Kidney epithelial cell (primary cell): ENCODE measurements at regions not wholly inside any gene's neighbourhood (a gene's known extent, or its start where the extent isn't known, plus 50 kb on each side); places are given as distances from the start of the nearest gene placed in this dataset.

Source experiments
- DNase-seq: peaks from one replicate; pipeline ENCODE4 v3.0.0-alpha.2; 2010; ENCODE audit warnings: low read depth
- H3K27me3 ChIP-seq: 2 replicates; pipeline ENCODE4 v1.6.0; 2011; ENCODE audit warnings: low read length; ENCODE audit not compliant: control insufficient read depth, insufficient read depth
- H3K36me3 ChIP-seq: 2 replicates; pipeline ENCODE4 v1.5.1; 2011; ENCODE audit warnings: low read length; ENCODE audit not compliant: control insufficient read depth, insufficient read depth
- H3K4me3 ChIP-seq: 2 replicates; pipeline ENCODE4 v1.5.1; 2011; ENCODE audit warnings: low read depth, mild to moderate bottlenecking, control low read depth, low read length
- TF ChIP-seq, protein P1 (sequence below): IDR thresholded peaks from 2 replicates; pipeline ENCODE4 v1.5.1; 2011; ENCODE audit warnings: mild to moderate bottlenecking, moderate library complexity, low read length, control low read depth, inconsistent platforms; ENCODE audit not compliant: insufficient read depth, poor library complexity, severe bottlenecking

DNA sequence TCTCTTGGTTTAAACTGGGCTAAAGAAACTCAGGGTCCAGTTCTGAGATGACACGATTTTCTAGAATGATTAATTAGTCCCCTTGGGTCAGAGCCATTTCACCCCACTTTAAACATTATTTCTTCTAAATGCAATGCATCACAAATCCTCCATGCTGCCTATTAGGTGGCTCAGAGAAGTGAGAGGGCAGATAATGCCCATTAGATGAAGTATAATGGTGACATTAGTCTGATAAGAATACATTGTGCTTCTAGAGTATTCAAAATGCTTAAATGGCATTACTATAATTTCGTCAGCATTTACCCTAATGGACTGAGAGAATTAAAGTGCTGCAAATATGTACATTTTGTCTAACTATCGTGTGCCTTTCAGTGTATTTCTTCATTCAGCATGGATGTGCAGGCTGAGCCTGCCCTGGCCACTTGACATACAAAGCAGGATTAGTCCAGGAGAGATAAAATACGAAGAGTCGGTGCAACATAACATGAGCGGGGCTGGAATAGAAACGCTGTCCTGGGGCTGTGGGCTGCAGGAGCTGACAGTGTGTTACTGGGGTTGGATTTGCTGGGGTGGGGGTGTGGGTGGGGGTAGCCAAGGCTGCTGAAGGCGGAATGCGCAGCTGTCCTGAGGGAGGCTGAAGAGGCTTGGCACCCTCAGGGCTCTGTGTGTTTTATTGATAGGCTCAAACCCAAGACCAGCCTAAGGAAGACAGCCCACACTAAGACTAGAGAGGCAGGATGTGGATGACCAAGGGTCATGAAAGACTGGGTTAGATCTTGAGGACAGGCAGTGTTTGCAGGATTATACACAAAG is 52.8 kb upstream of the KLF6 start:
- TF ChIP-seq, protein P1, sequence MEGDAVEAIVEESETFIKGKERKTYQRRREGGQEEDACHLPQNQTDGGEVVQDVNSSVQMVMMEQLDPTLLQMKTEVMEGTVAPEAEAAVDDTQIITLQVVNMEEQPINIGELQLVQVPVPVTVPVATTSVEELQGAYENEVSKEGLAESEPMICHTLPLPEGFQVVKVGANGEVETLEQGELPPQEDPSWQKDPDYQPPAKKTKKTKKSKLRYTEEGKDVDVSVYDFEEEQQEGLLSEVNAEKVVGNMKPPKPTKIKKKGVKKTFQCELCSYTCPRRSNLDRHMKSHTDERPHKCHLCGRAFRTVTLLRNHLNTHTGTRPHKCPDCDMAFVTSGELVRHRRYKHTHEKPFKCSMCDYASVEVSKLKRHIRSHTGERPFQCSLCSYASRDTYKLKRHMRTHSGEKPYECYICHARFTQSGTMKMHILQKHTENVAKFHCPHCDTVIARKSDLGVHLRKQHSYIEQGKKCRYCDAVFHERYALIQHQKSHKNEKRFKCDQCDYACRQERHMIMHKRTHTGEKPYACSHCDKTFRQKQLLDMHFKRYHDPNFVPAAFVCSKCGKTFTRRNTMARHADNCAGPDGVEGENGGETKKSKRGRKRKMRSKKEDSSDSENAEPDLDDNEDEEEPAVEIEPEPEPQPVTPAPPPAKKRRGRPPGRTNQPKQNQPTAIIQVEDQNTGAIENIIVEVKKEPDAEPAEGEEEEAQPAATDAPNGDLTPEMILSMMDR, result no peak
- DNase-seq, result no peak
- no peaks in the 10 kb centered on the region for H3K36me3 ChIP-seq
- H3K4me3 ChIP-seq, result no peak overlapping the region
- H3K27me3 ChIP-seq, result no peaks in the 10 kb centered on the region

DNA sequence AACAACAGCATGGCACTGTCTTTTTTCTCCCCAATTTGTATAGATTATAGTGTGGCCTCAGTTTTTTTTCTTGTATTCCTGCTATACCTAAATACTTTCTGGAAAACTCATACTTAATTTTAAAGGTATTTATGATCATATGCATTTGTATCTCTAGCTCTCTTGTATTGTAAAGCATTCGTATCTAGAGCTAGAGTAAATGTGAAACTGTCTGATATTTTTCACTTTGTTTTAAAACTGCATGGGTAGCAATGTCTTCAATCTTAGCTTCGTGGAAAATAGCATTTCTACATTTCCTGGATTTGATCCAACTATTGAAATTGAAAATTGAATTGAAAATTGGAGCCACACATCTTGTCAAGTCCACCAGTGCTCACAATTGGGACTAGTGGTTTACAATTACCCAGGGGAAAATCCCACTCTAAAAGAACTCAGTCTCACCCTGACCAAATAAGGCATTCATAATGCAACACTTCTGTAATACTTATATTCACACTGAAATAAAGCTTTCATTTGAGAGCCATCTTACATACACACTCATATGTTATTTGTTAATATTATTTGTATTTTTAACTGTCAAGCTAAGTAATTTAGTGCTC is 51.3 kb upstream of the KLF6 start:
- no peaks in the 10 kb centered on the region for H3K36me3 ChIP-seq
- DNase-seq, result no peak
- H3K27me3 ChIP-seq, result no peaks in the 10 kb centered on the region
- no peak overlapping the region for H3K4me3 ChIP-seq
- TF ChIP-seq, protein P1, result no peak

DNA sequence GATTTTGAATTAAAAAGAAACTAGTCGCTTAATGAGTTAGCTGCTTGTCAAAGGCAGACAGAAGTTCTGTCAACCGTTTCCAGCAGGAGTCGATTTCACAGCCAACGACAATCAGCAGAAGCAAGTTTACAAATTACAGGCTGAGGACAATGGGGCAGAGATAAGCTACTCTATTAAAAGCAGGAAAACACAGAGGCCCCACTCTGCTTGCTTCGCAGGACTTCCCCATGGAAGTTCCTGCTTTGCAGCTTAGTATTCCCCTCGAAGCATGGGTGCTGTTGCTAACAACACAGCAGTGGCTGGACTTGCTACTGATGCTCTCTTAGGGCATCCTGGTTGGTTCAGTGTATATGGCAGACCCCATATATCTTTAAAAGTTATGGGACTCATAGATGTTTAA is 50.8 kb upstream of the KLF6 start:
- H3K27me3 ChIP-seq, result no peaks in the 10 kb centered on the region
- DNase-seq, result no peak
- no peaks in the 10 kb centered on the region for H3K36me3 ChIP-seq
- no peak overlapping the region for H3K4me3 ChIP-seq
- TF ChIP-seq, protein P1, result no peak

DNA sequence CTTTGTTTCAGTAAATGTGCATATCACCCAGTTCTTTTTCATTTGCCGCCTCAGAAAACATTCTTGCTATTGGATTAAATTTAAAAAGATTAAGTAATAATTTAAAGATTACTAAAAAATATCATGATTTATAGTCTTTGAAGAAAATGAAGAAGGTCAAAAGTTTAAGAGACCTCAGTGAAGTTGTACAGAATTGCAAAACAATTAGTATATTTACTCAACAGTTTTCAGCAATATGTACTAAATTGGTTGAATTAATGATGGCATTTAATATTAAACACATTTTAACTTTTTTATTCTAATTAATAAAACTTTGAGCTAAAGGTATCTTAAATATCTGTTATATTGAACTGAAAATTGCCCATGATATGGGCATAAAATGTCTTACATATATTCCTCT is 49.9 kb upstream of the KLF6 start:
- TF ChIP-seq, protein P1, result no peak
- H3K27me3 ChIP-seq, result no peaks in the 10 kb centered on the region

More for the DNA sequence above, 49.9 kb upstream of the KLF6 start:
- H3K36me3 ChIP-seq, result no peaks in the 10 kb centered on the region
- DNase-seq, result no peak
- H3K4me3 ChIP-seq, result no peak overlapping the region
